ENCODE measurements at regions not wholly inside any gene's neighbourhood (a gene's known extent, or its start where the extent isn't known, plus 50 kb on each side); places are given as distances from the start of the nearest gene placed in this dataset.

GRCh38 chr14:89466944-89467343, 49.9 kb upstream of the FOXN3 start:
- H3K9ac ChIP-seq (ENCODE audit: low read length): no peak overlapping the region
- no peaks in the 10 kb centered on the region for H3K36me3 ChIP-seq (replicated peaks; ENCODE audit: low read depth, low read length)
- no peaks in the 10 kb centered on the region for H3K9me3 ChIP-seq (ENCODE audit: insufficient read depth, low read length)
- no peak overlapping the region for H3K27ac ChIP-seq (ENCODE audit: low read length)
- H3K4me2 ChIP-seq (ENCODE audit: low read length): no peak overlapping the region
- no peaks in the 10 kb centered on the region for H4K20me1 ChIP-seq (ENCODE audit: insufficient read depth, low read length)
- peaks cover 17% of the 10 kb centered on the region for H3K4me1 ChIP-seq (ENCODE audit: low read length)
- no peak overlapping the region for H2AFZ ChIP-seq (ENCODE audit: low read depth, low read length)
- H3K27me3 ChIP-seq (ENCODE audit: low read depth, low read length): no peaks in the 10 kb centered on the region
- no peaks in the 10 kb centered on the region for H3K79me2 ChIP-seq (ENCODE audit: low read length)
- no peak overlapping the region for H3K4me3 ChIP-seq (ENCODE audit: low read length)
- TF ChIP-seq, protein P1, sequence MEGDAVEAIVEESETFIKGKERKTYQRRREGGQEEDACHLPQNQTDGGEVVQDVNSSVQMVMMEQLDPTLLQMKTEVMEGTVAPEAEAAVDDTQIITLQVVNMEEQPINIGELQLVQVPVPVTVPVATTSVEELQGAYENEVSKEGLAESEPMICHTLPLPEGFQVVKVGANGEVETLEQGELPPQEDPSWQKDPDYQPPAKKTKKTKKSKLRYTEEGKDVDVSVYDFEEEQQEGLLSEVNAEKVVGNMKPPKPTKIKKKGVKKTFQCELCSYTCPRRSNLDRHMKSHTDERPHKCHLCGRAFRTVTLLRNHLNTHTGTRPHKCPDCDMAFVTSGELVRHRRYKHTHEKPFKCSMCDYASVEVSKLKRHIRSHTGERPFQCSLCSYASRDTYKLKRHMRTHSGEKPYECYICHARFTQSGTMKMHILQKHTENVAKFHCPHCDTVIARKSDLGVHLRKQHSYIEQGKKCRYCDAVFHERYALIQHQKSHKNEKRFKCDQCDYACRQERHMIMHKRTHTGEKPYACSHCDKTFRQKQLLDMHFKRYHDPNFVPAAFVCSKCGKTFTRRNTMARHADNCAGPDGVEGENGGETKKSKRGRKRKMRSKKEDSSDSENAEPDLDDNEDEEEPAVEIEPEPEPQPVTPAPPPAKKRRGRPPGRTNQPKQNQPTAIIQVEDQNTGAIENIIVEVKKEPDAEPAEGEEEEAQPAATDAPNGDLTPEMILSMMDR (IDR thresholded peaks at IDR 0.05; ENCODE audit: low read depth, low read length): no peak
- no peak for TF ChIP-seq EZH2phosphoT487 (IDR thresholded peaks at IDR 0.05; ENCODE audit: low read depth)

Measured in OCI-LY3 (cell line).